ENCODE measurements at regions not wholly inside any gene's neighbourhood (a gene's known extent, or its start where the extent isn't known, plus 50 kb on each side); places are given as distances from the start of the nearest gene placed in this dataset.

DNA sequence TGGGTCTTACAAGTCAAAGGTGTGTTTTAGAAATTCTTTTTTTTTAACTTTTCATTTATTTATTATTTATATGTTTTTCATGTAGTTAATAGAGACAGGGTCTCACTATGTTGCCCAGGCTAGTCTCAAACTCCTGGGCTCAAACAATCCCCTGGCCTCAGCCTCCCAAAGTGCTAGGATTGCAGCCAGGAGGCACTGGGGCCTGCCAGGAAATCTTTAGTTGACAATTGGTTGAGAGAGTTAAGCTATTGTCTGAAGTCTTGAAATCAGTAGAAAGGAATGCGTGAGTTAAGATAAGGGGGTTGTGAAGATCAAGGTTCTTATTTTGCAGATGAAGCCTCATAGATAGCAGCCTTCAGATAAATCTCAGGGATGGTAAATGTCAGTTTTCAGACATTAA is 245.4 kb upstream of the GALNT17 start:
- no peak overlapping the region for H3K4me3 ChIP-seq
- H3F3A ChIP-seq (ENCODE audit: insufficient read depth) = no peaks in the 10 kb centered on the region
- in situ Hi-C loops (cut with MboI) = no loop called here
- H4K20me1 ChIP-seq (ENCODE audit: insufficient read depth) = no peaks in the 10 kb centered on the region
- WGBS, 2 experiments (ENCODE audit: low coverage in 1 of 2, low lambda C conversion rate in 2 of 2, missing lambda C conversion rate in 2 of 2) = 36 to 57% methylated on average over 1 of the region's 1 CpG
- H3K27ac ChIP-seq = no peak overlapping the region
- TF ChIP-seq EZH2 (IDR thresholded peaks at IDR 0.05; ENCODE audit: insufficient read depth, poor library complexity, severe bottlenecking) = no peak
- no peak for TF ChIP-seq EZH2phosphoT487 (IDR thresholded peaks at IDR 0.05; ENCODE audit: insufficient read depth, low read depth)
- H3K4me1 ChIP-seq (ENCODE audit: insufficient read depth) = no peaks in the 10 kb centered on the region
- no peaks in the 10 kb centered on the region for H3K27me3 ChIP-seq (replicated peaks; ENCODE audit: insufficient read depth)
- H3K9me2 ChIP-seq (ENCODE audit: insufficient read depth) = no peaks in the 10 kb centered on the region
- no peak overlapping the region for H3K4me2 ChIP-seq (ENCODE audit: unreplicated experiment)
- no peak for DNase-seq
- H3K9ac ChIP-seq = no peak overlapping the region
- H3K36me3 ChIP-seq (ENCODE audit: low read depth) = no peaks in the 10 kb centered on the region
- H3K79me2 ChIP-seq (ENCODE audit: insufficient read depth) = no peaks in the 10 kb centered on the region
- H2AFZ ChIP-seq = no peak overlapping the region
- no peaks in the 10 kb centered on the region for H3K9me3 ChIP-seq (ENCODE audit: low read depth)

DNA sequence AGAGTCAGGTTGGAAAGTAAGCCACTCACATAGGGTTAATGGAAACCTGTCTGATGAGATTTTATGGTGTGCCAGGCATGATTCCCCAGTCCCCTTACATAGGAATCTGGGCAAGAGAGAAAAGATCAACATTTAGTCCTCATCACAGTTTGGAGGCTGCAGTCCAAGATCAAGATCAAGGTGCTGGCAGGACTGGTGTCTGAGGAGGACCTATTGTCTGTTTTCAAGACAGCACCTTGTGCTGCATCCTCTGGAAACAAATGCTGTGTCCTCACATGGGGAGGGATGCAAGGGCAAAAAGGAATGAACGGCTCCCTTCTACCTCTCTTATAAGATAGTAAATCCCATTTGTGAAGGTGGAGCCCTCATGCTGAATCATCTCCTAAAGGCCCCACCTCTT is 244.8 kb upstream of the GALNT17 start:
- Histone ChIP-seq H3K27ac (no peak overlapping the region), H3K4me2 (ENCODE audit: unreplicated experiment) (no peak overlapping the region), H3K9ac (no peak overlapping the region), H3K9me2 (ENCODE audit: insufficient read depth) (no peaks in the 10 kb centered on the region), H3K36me3 (ENCODE audit: low read depth) (no peaks in the 10 kb centered on the region), H3K4me1 (ENCODE audit: insufficient read depth) (no peaks in the 10 kb centered on the region), H3K79me2 (ENCODE audit: insufficient read depth) (no peaks in the 10 kb centered on the region), H3K9me3 (ENCODE audit: low read depth) (no peaks in the 10 kb centered on the region), H4K20me1 (ENCODE audit: insufficient read depth) (no peaks in the 10 kb centered on the region), H3K27me3 (replicated peaks; ENCODE audit: insufficient read depth) (no peaks in the 10 kb centered on the region), H2AFZ (no peak overlapping the region), H3K4me3 (no peak overlapping the region), H3F3A (ENCODE audit: insufficient read depth) (no peaks in the 10 kb centered on the region)
- no peak for DNase-seq
- WGBS, 2 experiments (ENCODE audit: low coverage in 1 of 2, low lambda C conversion rate in 2 of 2, missing lambda C conversion rate in 2 of 2) = 0% methylated on average over 1 of the region's 1 CpG
- in situ Hi-C loops (cut with MboI) = no loop called here
- no peak for TF ChIP-seq EZH2 (IDR thresholded peaks at IDR 0.05; ENCODE audit: insufficient read depth, poor library complexity, severe bottlenecking)
- TF ChIP-seq EZH2phosphoT487 (IDR thresholded peaks at IDR 0.05; ENCODE audit: insufficient read depth, low read depth) = no peak

DNA sequence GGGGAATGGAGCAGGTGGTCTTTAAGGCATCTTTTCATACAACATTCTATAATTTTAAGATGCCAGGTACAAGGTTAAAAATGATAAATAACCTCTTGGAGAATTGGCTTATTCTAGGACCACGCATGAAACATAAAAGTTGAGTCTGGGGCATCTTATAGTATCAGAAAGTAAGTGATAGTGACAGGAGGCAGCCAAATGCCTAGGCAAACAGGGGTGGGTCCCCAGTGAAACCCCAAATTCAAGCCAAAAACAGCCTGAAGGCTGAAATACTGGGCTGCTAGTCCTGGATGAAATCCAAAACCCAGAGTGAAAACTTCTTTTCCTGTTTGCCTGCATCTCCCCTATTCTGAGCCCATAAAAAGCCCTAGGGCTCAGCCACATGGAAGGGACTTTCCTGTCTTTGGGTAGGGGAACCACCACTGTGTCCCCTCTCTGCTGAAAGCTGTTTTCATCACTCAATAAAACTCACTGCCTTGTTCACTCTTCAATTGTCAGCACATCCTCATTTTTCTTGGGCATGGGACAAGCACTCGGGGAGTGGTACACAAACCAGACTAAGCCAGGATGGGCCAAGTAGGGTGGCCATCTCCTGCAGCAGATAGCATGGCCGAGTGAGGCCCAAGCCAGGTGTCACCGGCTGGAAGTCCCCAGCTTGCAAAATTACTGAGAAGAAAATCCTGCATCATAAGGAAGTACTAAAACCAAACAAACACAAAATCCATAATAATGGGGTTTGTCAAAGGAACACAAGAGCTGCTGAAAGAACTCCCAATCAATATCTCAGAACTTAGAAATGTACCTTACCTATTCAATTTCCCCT is 241.6 kb upstream of the GALNT17 start:
- Histone ChIP-seq H3K9me2 (ENCODE audit: insufficient read depth) (no peaks in the 10 kb centered on the region), H3K4me2 (ENCODE audit: unreplicated experiment) (no peak overlapping the region)
- no peak for TF ChIP-seq EZH2 (IDR thresholded peaks at IDR 0.05; ENCODE audit: insufficient read depth, poor library complexity, severe bottlenecking)
- no peak for TF ChIP-seq EZH2phosphoT487 (IDR thresholded peaks at IDR 0.05; ENCODE audit: insufficient read depth, low read depth)

DNA sequence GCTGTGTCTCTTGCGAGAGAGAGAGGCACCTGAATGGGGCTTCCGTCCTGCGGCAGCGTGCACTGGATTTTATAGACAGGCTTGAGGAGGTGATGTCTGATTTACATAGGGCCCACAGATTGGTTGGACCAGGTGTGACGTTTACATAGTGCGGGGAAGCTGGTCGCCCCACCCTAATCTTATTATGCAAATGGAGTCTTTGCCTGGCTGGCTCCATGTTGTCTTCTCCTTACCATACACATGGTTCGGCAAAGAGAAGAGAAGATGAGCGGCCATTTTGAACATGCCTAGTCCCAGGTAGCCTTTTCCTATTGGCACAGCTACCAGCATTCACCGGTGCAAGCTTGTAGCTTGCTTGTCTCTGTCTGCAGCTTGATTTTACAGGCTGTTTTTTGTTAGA is 238.5 kb upstream of the GALNT17 start:
- H3K4me2 ChIP-seq (ENCODE audit: unreplicated experiment) = no peak overlapping the region
- no peaks in the 10 kb centered on the region for H4K20me1 ChIP-seq (ENCODE audit: insufficient read depth)
- no peaks in the 10 kb centered on the region for H3F3A ChIP-seq (ENCODE audit: insufficient read depth)
- no peaks in the 10 kb centered on the region for H3K9me2 ChIP-seq (ENCODE audit: insufficient read depth)
- H3K9ac ChIP-seq = no peak overlapping the region
- no peaks in the 10 kb centered on the region for H3K4me1 ChIP-seq (ENCODE audit: insufficient read depth)
- DNase-seq = no peak
- TF ChIP-seq EZH2phosphoT487 (IDR thresholded peaks at IDR 0.05; ENCODE audit: insufficient read depth, low read depth) (no peak), EZH2 (IDR thresholded peaks at IDR 0.05; ENCODE audit: insufficient read depth, poor library complexity, severe bottlenecking) (no peak)
- in situ Hi-C loops (cut with MboI) = no loop called here
- H3K27ac ChIP-seq = no peak overlapping the region
- 47 to 49% methylated on average over 10 of the region's 10 CpGs for WGBS, 2 experiments (ENCODE audit: low coverage in 1 of 2, low lambda C conversion rate in 2 of 2, missing lambda C conversion rate in 2 of 2)
- H2AFZ ChIP-seq = no peak overlapping the region
- H3K4me3 ChIP-seq = no peak overlapping the region
- H3K36me3 ChIP-seq (ENCODE audit: low read depth) = no peaks in the 10 kb centered on the region
- H3K9me3 ChIP-seq (ENCODE audit: low read depth) = no peaks in the 10 kb centered on the region
- no peaks in the 10 kb centered on the region for H3K79me2 ChIP-seq (ENCODE audit: insufficient read depth)
- H3K27me3 ChIP-seq (replicated peaks; ENCODE audit: insufficient read depth) = no peaks in the 10 kb centered on the region

More for the DNA sequence above, 241.6 kb upstream of the GALNT17 start:
- Histone ChIP-seq H3K4me1 (ENCODE audit: insufficient read depth) (no peaks in the 10 kb centered on the region), H3K4me3 (no peak overlapping the region), H3K9me3 (ENCODE audit: low read depth) (no peaks in the 10 kb centered on the region), H3K27ac (no peak overlapping the region), H3F3A (ENCODE audit: insufficient read depth) (no peaks in the 10 kb centered on the region), H4K20me1 (ENCODE audit: insufficient read depth) (no peaks in the 10 kb centered on the region), H3K79me2 (ENCODE audit: insufficient read depth) (no peaks in the 10 kb centered on the region), H3K9ac (no peak overlapping the region), H2AFZ (no peak overlapping the region), H3K36me3 (ENCODE audit: low read depth) (no peaks in the 10 kb centered on the region), H3K27me3 (replicated peaks; ENCODE audit: insufficient read depth) (no peaks in the 10 kb centered on the region)
- in situ Hi-C loops (cut with MboI) = no loop called here
- WGBS, 2 experiments (ENCODE audit: low coverage in 1 of 2, low lambda C conversion rate in 2 of 2, missing lambda C conversion rate in 2 of 2) = 9 to 11% methylated on average over 4 of the region's 4 CpGs
- no peak for DNase-seq

Measured in GM23248 (cell line).